Stimulated activated effector memory CD8-positive, alpha-beta T cell treated with anti-CD3 and anti-CD28 coated beads, Interleukin-12 subunit alpha, Interleukin-12 subunit beta, amount 100 ng/mL, for 72 hours (primary cell): ENCODE measurements at regions not wholly inside any gene's neighbourhood (a gene's known extent, or its start where the extent isn't known, plus 50 kb on each side); places are given as distances from the start of the nearest gene placed in this dataset.

Source experiments
- ATAC-seq: fragments of 150-1000 bp; cut with Tn5 transposase; 2 replicates; pipeline ENCODE4 v1.10.0; 2021
- DNase-seq, 2 donors: peaks; one replicate each; pipeline ENCODE4 v3.0.0; 2021 to 2022; ENCODE audit warnings: low spot score in 2 of 2
- H3K27ac Mint-ChIP-seq: one replicate; pipeline ENCODE4 v1.8.0; 2022; ENCODE audit warnings: mild to moderate bottlenecking, mixed read lengths
- H3K36me3 Mint-ChIP-seq: one replicate; pipeline ENCODE4 v1.8.0; 2022; ENCODE audit warnings: mild to moderate bottlenecking, mixed read lengths
- H3K4me1 Mint-ChIP-seq: one replicate; pipeline ENCODE4 v1.8.0; 2022; ENCODE audit warnings: mixed read lengths
- H3K4me3 Mint-ChIP-seq: one replicate; pipeline ENCODE4 v1.8.0; 2022; ENCODE audit warnings: mild to moderate bottlenecking, mixed read lengths
- H3K9me3 Mint-ChIP-seq: one replicate; pipeline ENCODE4 v1.8.0; 2022; ENCODE audit warnings: mixed read lengths

GRCh38 chr13:47114030-47114429 lies 217.2 kb upstream of the HTR2A start:
- DNase-seq (no peak), ATAC-seq (no peak)
- Mint-ChIP-seq H3K9me3 (no peaks in the 10 kb centered on the region), H3K4me3 (no peak overlapping the region), H3K27ac (no peak overlapping the region), H3K4me1 (no peaks in the 10 kb centered on the region), H3K36me3 (no peaks in the 10 kb centered on the region)

GRCh38 chr13:47112903-47113299 lies 216.0 kb upstream of the HTR2A start:
- no peaks in the 10 kb centered on the region for H3K4me1 Mint-ChIP-seq
- ATAC-seq (no peak), DNase-seq (no peak)
- H3K9me3 Mint-ChIP-seq = no peaks in the 10 kb centered on the region
- H3K4me3 Mint-ChIP-seq = no peak overlapping the region
- no peaks in the 10 kb centered on the region for H3K36me3 Mint-ChIP-seq
- no peak overlapping the region for H3K27ac Mint-ChIP-seq

GRCh38 chr13:47112205-47112902 lies 215.5 kb upstream of the HTR2A start:
- no peak for DNase-seq
- no peak overlapping the region for H3K27ac Mint-ChIP-seq

GRCh38 chr13:47111499-47111898 lies 214.6 kb upstream of the HTR2A start:
- H3K27ac Mint-ChIP-seq = no peak overlapping the region
- no peaks in the 10 kb centered on the region for H3K36me3 Mint-ChIP-seq
- H3K4me1 Mint-ChIP-seq = no peaks in the 10 kb centered on the region
- no peak for DNase-seq
- ATAC-seq = no peak
- H3K4me3 Mint-ChIP-seq = no peak overlapping the region
- H3K9me3 Mint-ChIP-seq = no peaks in the 10 kb centered on the region

More at GRCh38 chr13:47112205-47112902, 215.5 kb upstream of the HTR2A start:
- no peak for ATAC-seq
- Mint-ChIP-seq H3K9me3 (no peaks in the 10 kb centered on the region), H3K4me1 (no peaks in the 10 kb centered on the region), H3K36me3 (no peaks in the 10 kb centered on the region), H3K4me3 (no peak overlapping the region)

GRCh38 chr13:47110833-47111240 lies 214.0 kb upstream of the HTR2A start:
- Mint-ChIP-seq H3K27ac (no peak overlapping the region), H3K9me3 (no peaks in the 10 kb centered on the region), H3K4me3 (no peak overlapping the region), H3K4me1 (no peaks in the 10 kb centered on the region), H3K36me3 (no peaks in the 10 kb centered on the region)
- DNase-seq (no peak), ATAC-seq (no peak)

GRCh38 chr13:47110141-47110540 lies 213.3 kb upstream of the HTR2A start:
- H3K36me3 Mint-ChIP-seq = no peaks in the 10 kb centered on the region
- ATAC-seq = no peak
- no peak overlapping the region for H3K4me3 Mint-ChIP-seq
- H3K4me1 Mint-ChIP-seq = no peaks in the 10 kb centered on the region
- DNase-seq = no peak
- H3K9me3 Mint-ChIP-seq = peaks cover 3% of the 10 kb centered on the region
- H3K27ac Mint-ChIP-seq = no peak overlapping the region

GRCh38 chr13:47109028-47109427 lies 212.2 kb upstream of the HTR2A start:
- Mint-ChIP-seq H3K36me3 (no peaks in the 10 kb centered on the region), H3K4me1 (no peaks in the 10 kb centered on the region), H3K27ac (no peak overlapping the region), H3K9me3 (peaks cover 3% of the 10 kb centered on the region), H3K4me3 (no peak overlapping the region)
- no peak for ATAC-seq
- DNase-seq = no peak

- no peak for ATAC-seq
- Mint-ChIP-seq H3K36me3 (no peaks in the 10 kb centered on the region), H3K9me3 (no peaks in the 10 kb centered on the region), H3K27ac (no peak overlapping the region), H3K4me1 (no peaks in the 10 kb centered on the region), H3K4me3 (no peak overlapping the region)
- no peak for DNase-seq
These were observed 203.5 kb upstream of the HTR2A start for GRCh38 chr13:47100214-47100853.

- H3K9me3 Mint-ChIP-seq = no peaks in the 10 kb centered on the region
- H3K27ac Mint-ChIP-seq = no peak overlapping the region
- no peaks in the 10 kb centered on the region for H3K36me3 Mint-ChIP-seq
- no peaks in the 10 kb centered on the region for H3K4me1 Mint-ChIP-seq
- DNase-seq = no peak
- no peak overlapping the region for H3K4me3 Mint-ChIP-seq
- no peak for ATAC-seq
These were observed 198.0 kb upstream of the HTR2A start for GRCh38 chr13:47094734-47095434.

GRCh38 chr13:47092202-47092601 lies 195.3 kb upstream of the HTR2A start:
- Mint-ChIP-seq H3K9me3 (no peaks in the 10 kb centered on the region), H3K36me3 (no peaks in the 10 kb centered on the region), H3K4me3 (no peak overlapping the region), H3K4me1 (no peaks in the 10 kb centered on the region), H3K27ac (no peak overlapping the region)
- ATAC-seq (no peak), DNase-seq (no peak)

- H3K27ac Mint-ChIP-seq = no peak overlapping the region
- H3K4me3 Mint-ChIP-seq = no peak overlapping the region
- no peaks in the 10 kb centered on the region for H3K36me3 Mint-ChIP-seq
- DNase-seq = no peak
- no peaks in the 10 kb centered on the region for H3K9me3 Mint-ChIP-seq
- H3K4me1 Mint-ChIP-seq = no peaks in the 10 kb centered on the region
- no peak for ATAC-seq
These were observed 191.0 kb upstream of the HTR2A start for GRCh38 chr13:47087841-47088240.

- H3K4me3 Mint-ChIP-seq = no peak overlapping the region
- H3K9me3 Mint-ChIP-seq = no peaks in the 10 kb centered on the region
- ATAC-seq (no peak), DNase-seq (no peak)
- no peaks in the 10 kb centered on the region for H3K4me1 Mint-ChIP-seq
- H3K27ac Mint-ChIP-seq = no peak overlapping the region
- no peaks in the 10 kb centered on the region for H3K36me3 Mint-ChIP-seq
These were observed 190.4 kb upstream of the HTR2A start for GRCh38 chr13:47087241-47087640.

GRCh38 chr13:47085346-47085745 lies 188.5 kb upstream of the HTR2A start:
- Mint-ChIP-seq H3K9me3 (no peaks in the 10 kb centered on the region), H3K27ac (no peak overlapping the region), H3K4me1 (no peaks in the 10 kb centered on the region), H3K4me3 (no peak overlapping the region), H3K36me3 (no peaks in the 10 kb centered on the region)
- DNase-seq (no peak), ATAC-seq (no peak)

GRCh38 chr13:47081850-47082249 lies 185.0 kb upstream of the HTR2A start:
- no peak for DNase-seq
- peak; percentile 24 for ATAC-seq
- Mint-ChIP-seq H3K36me3 (no peaks in the 10 kb centered on the region), H3K27ac (no peak overlapping the region), H3K4me1 (no peaks in the 10 kb centered on the region), H3K9me3 (no peaks in the 10 kb centered on the region), H3K4me3 (no peak overlapping the region)

GRCh38 chr13:47081246-47081645 lies 184.4 kb upstream of the HTR2A start:
- Mint-ChIP-seq H3K36me3 (no peaks in the 10 kb centered on the region), H3K4me3 (no peak overlapping the region), H3K4me1 (no peaks in the 10 kb centered on the region), H3K9me3 (no peaks in the 10 kb centered on the region), H3K27ac (no peak overlapping the region)
- ATAC-seq (no peak), DNase-seq (no peak)

GRCh38 chr13:47080621-47081020 lies 183.8 kb upstream of the HTR2A start:
- Mint-ChIP-seq H3K36me3 (no peaks in the 10 kb centered on the region), H3K4me3 (no peak overlapping the region), H3K27ac (no peak overlapping the region), H3K9me3 (no peaks in the 10 kb centered on the region), H3K4me1 (no peaks in the 10 kb centered on the region)
- ATAC-seq = no peak
- DNase-seq = no peak
